ENCODE measurements at regions not wholly inside any gene's neighbourhood (a gene's known extent, or its start where the extent isn't known, plus 50 kb on each side); places are given as distances from the start of the nearest gene placed in this dataset.

DNA sequence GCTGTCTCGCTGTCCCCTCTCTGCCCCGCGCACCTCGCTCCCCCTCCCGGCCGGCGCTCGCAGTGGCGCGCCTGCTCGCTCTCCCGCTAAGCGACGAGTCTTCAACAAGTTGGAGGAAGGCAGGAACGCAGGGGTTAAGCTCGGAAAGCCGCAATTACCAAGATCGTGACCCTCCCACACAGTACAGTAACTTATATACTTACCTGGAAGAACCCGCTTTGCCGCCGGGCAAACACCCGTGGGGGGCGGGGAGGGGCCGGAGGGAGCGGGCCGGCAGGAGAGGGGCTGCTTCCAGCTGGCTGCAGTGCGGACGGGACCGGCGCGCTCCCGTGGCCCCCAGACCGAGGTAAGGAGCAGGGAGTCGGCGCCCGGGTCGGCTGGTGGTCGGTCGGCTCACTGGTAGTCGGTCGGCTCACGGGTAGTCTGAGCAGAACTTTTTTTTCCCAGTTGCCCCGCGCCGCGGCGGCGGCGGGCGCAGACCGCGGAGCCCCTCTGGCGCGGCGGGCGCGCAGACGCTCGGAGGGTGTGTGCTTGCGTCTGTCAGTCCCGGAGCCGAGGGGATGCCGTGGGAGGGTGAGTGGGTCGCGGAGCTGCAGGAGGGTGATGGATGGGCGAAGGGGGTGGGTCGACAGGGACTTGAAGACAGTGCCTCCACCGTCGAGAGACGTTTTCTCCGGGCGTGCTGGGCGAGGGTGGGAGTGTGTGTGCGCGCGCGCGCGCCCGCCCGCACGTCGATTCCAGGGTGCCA is 101.2 kb upstream of the HSD17B12 start:
- ATAC-seq (replicated peaks), result peak; percentile 50 to 60
- Mint-ChIP-seq H3K4me3 (peak overlapping the region; percentile 76 to 80), H3K9me3 (peaks cover 4 to 5% of the 10 kb centered on the region in 2 donors), H3K4me1 (peaks cover 51 to 81% of the 10 kb centered on the region in 2 donors), H3K27me3 (peaks cover 85 to 97% of the 10 kb centered on the region in 2 donors), H3K36me3 (peaks cover 8 to 11% of the 10 kb centered on the region in 2 donors), H3K27ac (no peak overlapping the region)
- peak; percentile 32 for DNase-seq

DNA sequence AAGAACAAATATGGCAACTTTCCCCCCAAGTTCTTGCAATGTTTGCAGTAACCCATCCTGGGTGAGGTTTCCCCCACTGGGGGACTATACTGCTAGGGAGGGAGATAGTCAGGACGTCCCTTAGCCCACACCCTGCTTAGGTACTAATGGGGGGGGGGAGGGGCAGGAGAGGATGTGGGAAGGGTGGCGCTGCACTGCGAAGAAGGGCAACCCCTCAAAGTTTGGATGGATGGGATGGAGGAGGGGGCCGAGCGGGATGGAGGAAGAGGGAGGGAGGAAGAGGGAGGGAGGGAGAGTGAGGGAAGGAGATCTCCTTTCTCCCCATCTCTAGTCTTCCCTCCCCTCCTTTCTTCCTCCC is 100.6 kb upstream of the HSD17B12 start:
- peak in 1 of 2 donors; percentile 4 for ATAC-seq (replicated peaks)
- H3K4me1 Mint-ChIP-seq, result peaks cover 46 to 78% of the 10 kb centered on the region in 2 donors
- peaks cover 4 to 5% of the 10 kb centered on the region in 2 donors for H3K9me3 Mint-ChIP-seq
- peak overlapping the region; percentile 76 to 80 for H3K4me3 Mint-ChIP-seq
- DNase-seq, result no peak
- peaks cover 85 to 97% of the 10 kb centered on the region in 2 donors for H3K27me3 Mint-ChIP-seq
- peaks cover 8 to 10% of the 10 kb centered on the region in 2 donors for H3K36me3 Mint-ChIP-seq
- H3K27ac Mint-ChIP-seq, result no peak overlapping the region

DNA sequence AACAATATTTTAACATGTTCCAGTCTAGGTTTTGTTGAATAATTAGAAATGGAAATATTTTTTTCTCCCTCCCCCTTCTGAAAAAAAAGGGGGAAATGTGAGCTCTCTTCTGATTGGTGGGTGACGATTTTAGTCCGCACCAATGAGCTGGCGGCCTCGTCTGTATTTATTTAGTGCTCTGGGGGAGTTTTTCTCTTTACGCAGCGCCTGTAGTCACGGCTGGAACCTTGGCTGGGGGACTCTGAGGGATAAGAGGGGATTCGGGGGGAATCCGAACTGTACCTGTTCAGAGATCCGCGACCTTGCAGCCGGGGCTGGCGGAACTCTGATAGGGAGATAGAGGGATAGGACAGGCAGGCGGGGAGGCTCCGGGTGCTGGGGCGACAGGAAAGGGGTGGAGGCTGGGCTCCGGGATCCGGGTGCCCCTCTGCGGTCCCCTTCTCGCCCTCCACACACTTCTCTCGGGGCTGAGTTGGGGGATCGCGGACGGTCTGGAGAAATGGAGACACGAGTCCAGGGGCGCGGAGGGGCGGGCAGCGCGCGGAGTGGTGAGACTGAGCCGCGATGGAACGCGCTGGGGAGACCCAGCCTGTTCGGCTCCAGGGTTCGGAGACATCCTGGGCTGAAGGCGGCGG is 99.7 kb upstream of the HSD17B12 start:
- DNase-seq (no peak), ATAC-seq (replicated peaks) (peak in 1 of 2 donors; percentile 11)
- peaks cover 81 to 97% of the 10 kb centered on the region in 2 donors for H3K27me3 Mint-ChIP-seq
- H3K9me3 Mint-ChIP-seq, result peaks cover 4 to 5% of the 10 kb centered on the region in 2 donors
- H3K4me1 Mint-ChIP-seq, result peaks cover 38 to 69% of the 10 kb centered on the region in 2 donors
- H3K36me3 Mint-ChIP-seq, result peaks cover 6 to 8% of the 10 kb centered on the region in 2 donors
- H3K4me3 Mint-ChIP-seq, result peak overlapping the region; percentile 85 to 88
- peak overlapping the region; percentile 91 for H3K27ac Mint-ChIP-seq

DNA sequence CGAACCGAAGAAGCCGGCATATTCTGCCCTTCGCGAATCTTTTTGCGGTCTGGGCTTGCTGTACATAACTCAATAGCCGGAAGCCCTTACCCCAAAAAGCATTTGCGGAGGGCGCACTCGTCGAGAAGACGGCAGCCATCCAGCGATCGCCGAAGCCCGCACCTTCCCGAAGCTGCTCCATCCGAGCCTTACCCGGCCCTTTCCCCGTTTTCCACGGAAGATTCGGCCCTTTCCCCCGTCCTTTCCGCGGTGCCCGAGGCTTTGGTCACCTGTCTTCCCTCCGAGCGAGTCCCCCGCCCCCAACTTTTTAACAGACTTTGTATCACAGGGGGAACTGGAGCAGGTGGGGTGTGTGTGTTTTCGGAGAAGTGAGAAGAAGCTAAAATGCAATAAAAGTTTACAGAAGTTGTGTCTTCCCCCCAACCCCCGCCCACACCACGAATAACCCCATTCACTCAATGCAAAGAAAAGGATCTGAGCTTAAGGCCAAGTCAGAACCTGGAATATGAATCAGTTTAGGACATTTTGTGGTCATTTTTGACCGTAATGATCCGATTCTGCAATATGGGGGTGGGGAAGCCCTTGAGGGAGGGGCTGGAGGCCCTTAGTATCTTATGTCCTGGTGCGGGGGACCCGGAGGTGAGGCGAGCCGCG is 99.0 kb upstream of the HSD17B12 start:
- Mint-ChIP-seq H3K4me3 (peak overlapping the region; percentile 85 to 88), H3K27me3 (peaks cover 81 to 97% of the 10 kb centered on the region in 2 donors), H3K36me3 (peaks cover 6% of the 10 kb centered on the region in 2 donors), H3K9me3 (peaks cover 4% of the 10 kb centered on the region in 2 donors), H3K4me1 (peaks cover 35 to 62% of the 10 kb centered on the region in 2 donors), H3K27ac (no peak overlapping the region)
- ATAC-seq (replicated peaks) (peak in 1 of 2 donors; percentile 24), DNase-seq (no peak)

DNA sequence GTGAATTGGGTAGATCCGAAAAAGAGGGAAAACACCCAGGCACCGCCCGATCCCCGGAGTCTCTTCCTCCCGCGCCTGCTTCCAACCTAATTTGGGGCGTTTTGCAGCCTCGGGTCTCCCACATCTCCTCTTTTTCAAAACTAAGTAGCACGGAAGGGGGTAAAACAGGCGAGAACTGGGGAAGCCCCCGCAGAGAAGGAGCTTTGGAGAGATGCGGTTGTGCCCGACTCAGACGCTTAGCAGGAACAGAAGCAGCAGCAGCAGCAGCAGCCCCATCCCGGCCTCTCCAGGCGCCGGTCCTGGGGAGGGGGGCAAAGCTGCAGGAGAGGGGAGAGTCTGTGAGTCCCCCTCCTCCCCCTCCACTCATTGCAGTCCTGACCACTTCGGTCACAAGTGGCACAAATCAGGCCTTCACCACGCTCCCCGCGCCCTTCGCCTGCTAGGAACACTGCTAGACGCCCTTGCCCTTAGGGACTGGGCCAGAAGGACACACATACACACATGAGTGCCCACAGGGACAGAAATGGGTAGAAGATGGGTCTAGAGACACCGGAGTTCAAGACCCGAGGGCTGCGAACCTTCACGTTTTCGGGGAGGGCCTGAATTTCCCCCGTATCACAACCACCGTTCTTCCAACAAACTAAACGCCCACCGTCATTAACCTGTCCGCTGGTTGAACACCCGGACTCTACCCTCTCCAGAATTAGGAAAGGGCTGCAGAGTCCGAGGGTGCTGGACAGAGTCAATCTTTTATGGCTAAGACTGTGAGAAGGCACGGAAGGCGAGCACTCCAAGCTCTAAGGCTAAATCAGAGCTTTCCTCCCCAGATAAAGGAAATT is 98.3 kb upstream of the HSD17B12 start:
- Mint-ChIP-seq H3K9me3 (peaks cover 0 to 1% of the 10 kb centered on the region in 2 donors), H3K36me3 (peaks cover 0 to 3% of the 10 kb centered on the region in 2 donors), H3K4me1 (peaks cover 31 to 55% of the 10 kb centered on the region in 2 donors), H3K27me3 (peaks cover 79 to 93% of the 10 kb centered on the region in 2 donors), H3K27ac (no peak overlapping the region), H3K4me3 (peak overlapping the region; percentile 85 to 88)
- no peak for ATAC-seq (replicated peaks)
- DNase-seq, result no peak

DNA sequence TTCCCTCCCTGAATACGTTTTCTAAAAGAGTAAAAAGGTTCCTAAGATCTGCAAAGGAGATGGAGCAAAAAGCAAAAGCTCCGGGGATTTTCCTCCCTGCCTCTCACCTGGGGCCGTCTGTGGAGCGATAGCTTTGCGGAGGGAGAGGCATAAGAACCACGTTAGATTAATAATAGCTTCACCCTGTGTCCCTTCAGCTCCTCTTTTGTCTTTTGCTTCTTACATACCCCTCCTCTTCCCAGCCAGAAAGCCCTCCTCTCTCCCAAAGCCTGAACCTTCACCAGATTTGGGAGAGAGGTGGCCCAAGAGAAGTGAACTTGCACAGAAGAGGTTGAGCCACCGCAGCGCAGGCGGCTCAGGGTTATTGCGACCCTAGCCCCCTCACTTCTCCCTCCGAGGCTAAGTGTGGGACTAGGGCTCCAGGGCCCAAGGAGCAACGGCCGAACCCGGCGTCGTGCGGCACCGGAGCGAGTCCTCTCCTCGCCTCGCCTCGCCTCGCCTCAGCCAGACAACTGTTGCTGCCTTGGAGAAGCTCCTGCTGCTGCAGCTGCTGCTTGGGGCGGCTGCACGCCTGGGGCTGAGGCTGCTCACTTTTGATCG is 97.6 kb upstream of the HSD17B12 start:
- DNase-seq (no peak), ATAC-seq (replicated peaks) (no peak)
- H3K36me3 Mint-ChIP-seq, result no peaks in the 10 kb centered on the region
- H3K27ac Mint-ChIP-seq, result no peak overlapping the region
- H3K27me3 Mint-ChIP-seq, result peaks cover 79 to 93% of the 10 kb centered on the region in 2 donors
- H3K4me1 Mint-ChIP-seq, result peaks cover 27 to 54% of the 10 kb centered on the region in 2 donors
- peaks cover 0 to 1% of the 10 kb centered on the region in 2 donors for H3K9me3 Mint-ChIP-seq
- H3K4me3 Mint-ChIP-seq, result no peak overlapping the region

DNA sequence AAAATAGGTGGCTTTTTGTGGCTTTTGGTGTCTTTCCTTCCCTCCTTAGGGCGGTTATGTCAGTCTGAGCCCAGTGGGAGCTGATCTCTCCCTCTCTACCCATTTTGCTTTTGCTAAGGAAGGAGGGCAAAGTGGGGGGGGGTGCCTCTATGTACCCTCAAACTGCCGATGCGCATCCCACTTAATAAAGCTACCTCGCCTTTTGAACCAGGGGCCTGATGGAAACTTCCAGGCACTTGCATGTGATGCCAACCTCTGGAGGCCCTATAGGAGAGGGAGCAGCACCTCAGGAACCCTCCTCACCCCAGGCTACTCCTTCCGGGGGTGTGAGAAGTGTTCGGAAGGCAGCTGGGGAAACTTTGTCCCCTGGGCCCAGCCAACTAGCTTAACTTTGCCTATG is 97.0 kb upstream of the HSD17B12 start:
- Mint-ChIP-seq H3K4me1 (peaks cover 27 to 50% of the 10 kb centered on the region in 2 donors), H3K27me3 (peaks cover 77 to 91% of the 10 kb centered on the region in 2 donors), H3K36me3 (no peaks in the 10 kb centered on the region), H3K4me3 (no peak overlapping the region), H3K27ac (no peak overlapping the region), H3K9me3 (peaks cover 0 to 1% of the 10 kb centered on the region in 2 donors)
- DNase-seq (no peak), ATAC-seq (replicated peaks) (no peak)

DNA sequence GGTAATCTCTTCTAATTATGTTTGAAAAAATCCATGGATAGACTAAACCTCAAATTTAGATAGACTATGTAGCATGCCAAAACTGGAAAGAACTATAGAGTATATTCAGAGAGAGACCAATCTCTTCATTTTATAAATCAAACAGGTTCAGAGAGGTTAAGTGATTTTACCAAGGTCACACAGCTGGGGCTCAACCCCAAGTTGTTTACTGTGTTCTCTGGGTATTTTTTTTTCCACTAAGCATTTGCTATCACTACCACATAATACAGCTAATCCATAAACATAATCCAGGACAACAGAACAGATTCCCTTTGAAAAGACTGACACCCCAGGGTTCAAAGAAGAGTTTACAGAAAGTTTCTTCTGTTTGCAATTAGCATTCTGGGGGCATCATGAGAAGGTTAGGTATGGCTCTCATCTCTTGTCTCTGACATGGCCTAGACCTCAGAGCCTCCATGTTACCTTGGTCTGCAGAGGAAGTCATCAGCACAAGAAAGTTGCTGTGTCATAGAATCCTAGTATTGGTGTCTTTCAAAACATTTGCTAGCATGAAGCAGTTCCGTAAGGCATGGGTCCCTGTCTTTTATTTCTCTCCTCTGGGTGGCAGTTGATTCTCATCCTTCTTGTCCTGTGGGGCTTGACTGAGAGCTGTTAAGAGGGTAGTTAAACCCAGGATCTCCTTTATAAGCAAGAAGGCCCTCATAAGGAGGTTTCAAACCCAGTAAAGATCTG is 94.5 kb upstream of the HSD17B12 start:
- peaks cover 61 to 84% of the 10 kb centered on the region in 2 donors for H3K27me3 Mint-ChIP-seq
- H3K36me3 Mint-ChIP-seq, result no peaks in the 10 kb centered on the region
- DNase-seq (no peak), ATAC-seq (replicated peaks) (no peak)
- H3K4me3 Mint-ChIP-seq, result no peak overlapping the region
- no peak overlapping the region for H3K27ac Mint-ChIP-seq
- peaks cover 13 to 30% of the 10 kb centered on the region in 2 donors for H3K4me1 Mint-ChIP-seq
- no peaks in the 10 kb centered on the region for H3K9me3 Mint-ChIP-seq

DNA sequence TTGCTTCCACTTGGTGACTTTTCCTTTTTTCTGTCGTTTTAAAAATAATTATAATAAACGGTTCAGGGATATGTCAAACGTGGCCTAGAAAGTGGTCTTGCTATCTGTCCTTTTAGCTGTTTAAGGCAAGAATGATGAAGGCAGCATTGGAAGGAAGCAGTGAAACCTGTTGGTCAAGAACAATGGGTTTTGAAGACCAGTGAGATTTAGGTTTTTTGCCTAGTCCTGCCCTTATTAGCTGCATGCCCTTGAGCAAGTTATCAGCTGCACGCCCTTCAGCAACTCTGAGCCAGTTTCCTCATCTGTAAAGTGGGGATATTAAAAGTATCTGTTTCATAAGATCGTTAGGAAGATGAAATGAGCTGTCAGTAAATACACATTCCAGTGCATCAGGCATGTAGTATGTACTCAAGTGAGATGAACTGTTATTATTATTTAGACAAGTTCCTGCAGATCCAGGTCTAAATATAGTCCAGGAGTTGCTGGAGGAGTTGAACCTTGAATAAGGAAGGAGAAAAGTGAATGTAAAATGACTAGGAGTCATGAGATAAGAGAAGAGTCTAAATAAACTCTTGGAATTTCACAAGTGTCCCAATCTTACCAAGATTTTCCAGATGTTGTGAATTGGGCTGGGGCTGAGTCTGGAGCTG is 90.8 kb upstream of the HSD17B12 start:
- Mint-ChIP-seq H3K27ac (no peak overlapping the region), H3K4me1 (peaks cover 0 to 2% of the 10 kb centered on the region in 2 donors), H3K9me3 (no peaks in the 10 kb centered on the region), H3K27me3 (peaks cover 38 to 59% of the 10 kb centered on the region in 2 donors), H3K36me3 (no peaks in the 10 kb centered on the region), H3K4me3 (no peak overlapping the region)
- no peak for DNase-seq
- no peak for ATAC-seq (replicated peaks)

DNA sequence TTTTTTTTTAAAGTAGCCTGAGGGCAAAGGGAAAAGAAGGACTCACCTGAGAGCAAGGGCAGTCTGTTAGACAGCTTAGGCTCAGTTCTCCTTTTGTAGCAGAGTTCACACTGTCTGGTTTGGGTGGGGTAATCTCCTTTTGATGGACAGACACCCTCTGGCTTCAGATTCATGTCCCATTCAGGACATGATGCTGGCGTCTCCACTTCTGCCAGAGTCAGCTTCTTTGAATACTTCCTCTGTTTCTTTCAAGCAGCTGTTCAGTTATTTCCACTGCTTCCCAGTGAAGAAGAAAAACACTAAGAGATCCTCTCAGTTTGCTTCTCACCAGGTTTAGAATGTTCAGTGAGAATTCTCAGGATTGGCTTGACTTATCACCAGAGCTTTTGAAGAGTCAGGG is 79.0 kb upstream of the HSD17B12 start:
- no peaks in the 10 kb centered on the region for H3K4me1 Mint-ChIP-seq
- no peak for DNase-seq
- H3K4me3 Mint-ChIP-seq, result no peak overlapping the region
- no peaks in the 10 kb centered on the region for H3K36me3 Mint-ChIP-seq
- H3K27me3 Mint-ChIP-seq, result peaks cover 18 to 44% of the 10 kb centered on the region in 2 donors
- H3K9me3 Mint-ChIP-seq, result peaks cover 0 to 4% of the 10 kb centered on the region in 2 donors
- no peak for ATAC-seq (replicated peaks)
- H3K27ac Mint-ChIP-seq, result no peak overlapping the region

DNA sequence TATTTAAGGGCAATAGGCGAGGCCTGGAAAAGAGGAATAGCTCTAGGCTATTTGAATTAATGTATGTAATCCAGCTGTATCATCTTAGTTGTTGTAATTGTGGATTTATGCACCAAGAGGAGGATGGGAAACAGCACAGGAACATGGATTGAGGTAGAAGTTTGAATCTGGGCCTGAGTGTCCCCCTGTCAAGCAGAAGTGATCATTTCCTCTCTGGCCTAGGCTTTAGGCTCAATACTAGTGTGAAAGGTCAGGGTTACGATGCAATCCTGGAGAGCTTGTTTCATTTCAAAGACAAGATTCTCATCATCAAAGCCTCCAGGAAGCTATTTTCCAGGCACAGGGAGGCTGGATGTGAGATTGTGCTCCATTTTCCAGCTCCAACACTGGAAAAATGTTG is 77.9 kb upstream of the HSD17B12 start:
- DNase-seq (no peak), ATAC-seq (replicated peaks) (no peak)
- Mint-ChIP-seq H3K27me3 (peaks cover 11 to 32% of the 10 kb centered on the region in 2 donors), H3K4me3 (no peak overlapping the region), H3K4me1 (no peaks in the 10 kb centered on the region), H3K36me3 (no peaks in the 10 kb centered on the region), H3K9me3 (peaks cover 0 to 4% of the 10 kb centered on the region in 2 donors), H3K27ac (no peak overlapping the region)

DNA sequence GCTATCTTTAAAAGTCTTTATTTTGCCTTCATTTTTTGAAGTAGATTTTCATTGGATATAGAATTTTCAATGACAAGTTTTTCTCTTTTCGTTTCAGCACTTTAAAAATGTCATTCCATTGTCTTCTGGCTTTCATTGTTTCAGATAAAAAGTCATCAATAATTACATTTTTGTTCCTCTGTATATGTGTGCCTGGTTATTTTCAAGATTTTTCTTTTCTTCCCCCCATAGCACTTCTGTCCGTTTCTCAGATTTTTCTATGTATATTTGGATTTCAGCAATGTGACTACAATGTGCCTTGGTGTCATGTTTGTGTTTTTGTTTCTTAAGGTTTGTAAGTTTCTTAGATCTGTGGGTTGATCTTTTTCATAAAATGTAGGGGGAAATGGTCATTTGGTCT is 66.3 kb upstream of the HSD17B12 start:
- no peaks in the 10 kb centered on the region for H3K4me1 Mint-ChIP-seq
- no peak for ATAC-seq (replicated peaks)
- no peak for DNase-seq
- H3K4me3 Mint-ChIP-seq, result no peak overlapping the region
- H3K36me3 Mint-ChIP-seq, result peaks cover 8 to 9% of the 10 kb centered on the region in 2 donors
- peaks cover 14 to 23% of the 10 kb centered on the region in 2 donors for H3K9me3 Mint-ChIP-seq
- H3K27me3 Mint-ChIP-seq, result peaks cover 21 to 34% of the 10 kb centered on the region in 2 donors
- H3K27ac Mint-ChIP-seq, result no peak overlapping the region
